Colonic mucosa (tissue), 4 donors: ENCODE measurements at regions not wholly inside any gene's neighbourhood (a gene's known extent, or its start where the extent isn't known, plus 50 kb on each side); places are given as distances from the start of the nearest gene placed in this dataset.
A peak's percentile ranks its signal among the peaks of the same experiment; 100 is the strongest.

Experiments used
- DNase-seq: peaks from one replicate; pipeline ENCODE4 v3.0.0-alpha.2; 2020
- H3K27ac ChIP-seq: fragments of 200-600 bp; one replicate; pipeline ENCODE4 v1.8.0; 2021
- H3K27me3 ChIP-seq: fragments of 200-600 bp; one replicate; pipeline ENCODE4 v1.8.0; 2021
- H3K36me3 ChIP-seq: fragments of 200-600 bp; one replicate; pipeline ENCODE4 v1.8.0; 2021
- H3K4me1 ChIP-seq: fragments of 200-600 bp; one replicate; pipeline ENCODE4 v1.8.0; 2021; ENCODE audit warnings: mild to moderate bottlenecking
- H3K4me3 ChIP-seq: fragments of 200-600 bp; one replicate; pipeline ENCODE4 v1.8.0; 2021
- H3K9ac ChIP-seq, 2 donors: one replicate each; pipeline ENCODE4 v1.7.0; 2013; ENCODE audit warnings: control low read depth in 2 of 2, low read depth in 2 of 2, low read length in 2 of 2
- H3K9me3 ChIP-seq: fragments of 200-600 bp; one replicate; pipeline ENCODE4 v1.8.0; 2021
- CTCF ChIP-seq: fragments of 200-600 bp; IDR thresholded peaks from one replicate; pipeline ENCODE4 v1.8.0; 2022; ENCODE audit warnings: antibody characterized with exemption, mild to moderate bottlenecking
- intact Hi-C: fragments of 100-400 bp; cut with DNase I; formaldehyde crosslinking; loops from one replicate; pipeline ENCODE4 v1.14.1; 2022
- donor health status: healthy.
- donor health status: DM: no; HTN: no; CAD: no.
- donor health status: DM: no; HTN: no; CAD: no.

- no peak overlapping the region for H3K9ac ChIP-seq
- H3K27me3 ChIP-seq, result no peaks in the 10 kb centered on the region
- no peak for DNase-seq
- H3K9me3 ChIP-seq, result no peaks in the 10 kb centered on the region
- TF ChIP-seq CTCF, result no peak
- intact Hi-C loops, result loop anchor here (2.0 to 10.0 kb wide), 3 partner anchors 292 to 1172 kb away; partner anchors contain the start of gene TRIB2
- no peaks in the 10 kb centered on the region for H3K4me1 ChIP-seq
- H3K27ac ChIP-seq, result no peak overlapping the region
- no peak overlapping the region for H3K4me3 ChIP-seq
- no peaks in the 10 kb centered on the region for H3K36me3 ChIP-seq
These were observed 289.7 kb downstream of the TRIB2 start for GRCh38 chr2:13006426-13006825.

- Histone ChIP-seq H3K27me3 (no peaks in the 10 kb centered on the region), H3K9me3 (no peaks in the 10 kb centered on the region), H3K27ac (no peak overlapping the region), H3K4me1 (no peaks in the 10 kb centered on the region), H3K36me3 (no peaks in the 10 kb centered on the region), H3K4me3 (no peak overlapping the region), H3K9ac (no peak overlapping the region)
- DNase-seq, result peak; percentile 50
- peak; percentile 86 for TF ChIP-seq CTCF
- intact Hi-C loops, result loop anchor here (2.0 to 10.0 kb wide), 3 partner anchors 292 to 1172 kb away; partner anchors contain the start of gene TRIB2
These were observed 290.3 kb downstream of the TRIB2 start for GRCh38 chr2:13006829-13007717.

GRCh38 chr2:13009027-13009642, 292.4 kb downstream of the TRIB2 start:
- no peak for DNase-seq
- H3K36me3 ChIP-seq, result no peaks in the 10 kb centered on the region
- H3K9ac ChIP-seq, result no peak overlapping the region
- H3K9me3 ChIP-seq, result no peaks in the 10 kb centered on the region
- no peak overlapping the region for H3K4me3 ChIP-seq
- no peaks in the 10 kb centered on the region for H3K4me1 ChIP-seq
- TF ChIP-seq CTCF, result no peak
- no peak overlapping the region for H3K27ac ChIP-seq
- intact Hi-C loops, result loop anchor here (10.0 kb wide), 2 partner anchors 294 to 1174 kb away; partner anchors contain the start of gene TRIB2
- H3K27me3 ChIP-seq, result no peaks in the 10 kb centered on the region

GRCh38 chr2:13010283-13010682, 293.5 kb downstream of the TRIB2 start:
- intact Hi-C loops, result no loop called here
- Histone ChIP-seq H3K9ac (no peak overlapping the region), H3K36me3 (no peaks in the 10 kb centered on the region), H3K9me3 (no peaks in the 10 kb centered on the region), H3K4me3 (no peak overlapping the region), H3K27ac (no peak overlapping the region), H3K4me1 (no peaks in the 10 kb centered on the region), H3K27me3 (no peaks in the 10 kb centered on the region)
- no peak for TF ChIP-seq CTCF
- DNase-seq, result no peak

- no peak for TF ChIP-seq CTCF
- Histone ChIP-seq H3K4me1 (no peaks in the 10 kb centered on the region), H3K9me3 (no peaks in the 10 kb centered on the region), H3K36me3 (no peaks in the 10 kb centered on the region), H3K9ac (no peak overlapping the region), H3K4me3 (no peak overlapping the region), H3K27ac (no peak overlapping the region), H3K27me3 (no peaks in the 10 kb centered on the region)
- intact Hi-C loops, result no loop called here
- no peak for DNase-seq
These were observed 298.0 kb downstream of the TRIB2 start for GRCh38 chr2:13014783-13015182.
